GM20431 (cell line): ENCODE measurements at regions not wholly inside any gene's neighbourhood (a gene's known extent, or its start where the extent isn't known, plus 50 kb on each side); places are given as distances from the start of the nearest gene placed in this dataset.
"Not testable (repeated sequence)": the region's sequence is repeated elsewhere in the genome, so short reads cannot be mapped to it uniquely, and the experiment has no call there.

Experiments
- in situ Hi-C: fragments of 300-500 bp; cut with MseI, MboI; formaldehyde crosslinking; loops from one replicate; pipeline ENCODE4 v1.15.0; 2020; ENCODE audit warnings: low sequenced_read_pairs; ENCODE audit not compliant: unreplicated experiment

DNA sequence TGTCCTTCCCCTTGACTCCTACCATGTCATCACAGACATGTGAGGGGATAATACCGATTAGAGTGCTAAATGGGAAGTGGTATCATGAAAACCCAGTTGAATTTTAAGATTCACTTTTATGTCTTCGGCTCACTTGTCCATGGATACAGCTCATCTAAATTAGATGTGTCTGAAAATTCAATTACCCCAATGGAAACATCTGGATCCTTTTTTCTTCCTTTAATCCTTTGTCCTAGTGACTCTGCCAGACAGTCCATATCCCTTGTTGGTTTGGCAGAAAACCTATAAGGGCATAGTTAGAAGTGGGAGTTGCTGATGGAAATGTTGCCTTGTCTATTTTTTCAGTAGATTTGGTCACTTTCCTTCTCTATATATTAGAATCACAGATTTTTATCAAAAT, 271.9 kb downstream of the MTERF1 start:
- in situ Hi-C loops = loop anchor here (25.0 kb wide), 1 partner anchor 521 kb away; no protein-coding TSS in a partner anchor

DNA sequence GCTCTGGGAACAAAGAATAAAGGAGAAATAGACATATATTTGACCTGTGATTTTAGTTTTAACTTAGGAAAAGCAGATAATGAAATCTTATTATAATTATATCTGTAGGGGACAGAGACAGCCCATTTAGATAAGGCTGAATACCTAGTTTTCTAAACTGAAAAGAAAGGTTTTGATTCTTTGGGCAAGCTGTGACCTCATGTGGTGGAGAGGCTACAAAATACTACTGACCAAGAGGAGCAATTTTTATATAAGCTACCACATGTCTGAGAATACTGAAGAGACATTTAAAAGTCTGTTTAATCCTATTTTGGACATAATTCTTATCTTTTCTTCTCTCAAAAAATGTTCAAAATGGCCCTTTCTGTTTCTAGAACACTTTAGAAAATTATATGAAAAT, 271.0 kb downstream of the MTERF1 start:
- in situ Hi-C loops = loop anchor here (25.0 kb wide), 1 partner anchor 522 kb away; no protein-coding TSS in a partner anchor

DNA sequence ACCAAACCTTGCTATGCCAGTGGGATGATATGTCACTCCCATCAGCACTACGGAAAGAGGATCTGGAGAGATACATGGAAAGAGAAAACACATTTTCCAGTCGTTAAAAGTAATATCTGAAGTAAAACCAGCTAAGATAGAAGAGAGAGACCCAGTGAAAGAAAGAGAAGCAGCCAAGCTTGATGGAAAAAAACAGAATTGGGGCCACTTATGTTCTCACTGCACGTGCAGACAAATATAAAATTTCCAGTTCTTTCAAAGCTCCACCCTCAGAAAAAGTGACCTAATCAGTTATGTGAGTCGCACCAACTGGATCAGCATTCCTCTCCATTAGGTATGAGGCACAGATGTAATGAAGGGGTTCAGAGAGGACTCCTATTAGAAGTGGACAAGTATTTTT, 266.1 kb downstream of the MTERF1 start:
- in situ Hi-C loops = loop anchor here (25.0 kb wide), 1 partner anchor 527 kb away; no protein-coding TSS in a partner anchor

DNA sequence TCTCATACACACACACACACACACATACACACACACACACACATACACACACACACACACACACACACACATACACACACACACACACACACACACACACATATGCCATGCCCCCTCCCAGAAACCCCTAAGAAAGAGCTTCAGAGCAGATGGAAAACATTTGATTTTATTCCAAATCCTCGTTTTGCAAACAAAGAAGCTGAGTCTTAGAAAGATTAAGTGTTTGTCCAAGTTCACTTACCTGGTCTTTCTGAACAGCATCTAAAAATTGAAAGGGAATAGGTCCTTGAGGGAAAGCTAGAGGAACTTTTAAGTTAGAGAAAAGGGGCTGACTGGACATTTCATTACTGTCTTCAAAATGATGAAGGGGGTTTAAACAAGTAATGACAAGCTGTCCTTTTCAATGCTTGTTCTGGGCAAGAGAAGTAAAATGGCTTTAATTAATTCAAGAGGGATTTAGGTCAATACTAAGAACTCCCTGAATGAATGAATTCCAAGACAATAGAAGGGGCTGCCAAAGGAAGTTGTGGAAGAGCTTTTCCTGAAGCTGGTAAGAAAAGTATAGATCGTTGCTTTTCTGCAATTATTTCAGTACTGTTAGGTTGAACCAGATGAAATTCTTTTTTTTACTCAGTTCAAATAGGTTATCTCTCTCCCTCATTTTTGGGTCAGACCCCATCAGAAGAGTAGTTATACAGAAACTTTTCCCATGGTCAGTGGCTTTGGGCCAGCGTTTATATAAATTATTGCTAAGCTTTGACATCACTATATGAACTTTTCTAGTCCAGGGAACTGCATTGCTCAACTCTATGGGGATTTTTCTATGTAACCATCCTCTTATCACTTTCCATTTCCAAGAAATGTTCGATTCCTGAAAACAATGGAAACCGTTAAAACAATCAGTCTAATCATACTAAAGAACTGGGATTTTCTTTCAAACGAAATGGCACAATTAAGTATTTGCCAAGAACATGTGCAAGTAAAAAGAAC, 261.4 kb downstream of the MTERF1 start:
- in situ Hi-C loops = loop anchor here (25.0 kb wide), 1 partner anchor 532 kb away; no protein-coding TSS in a partner anchor

DNA sequence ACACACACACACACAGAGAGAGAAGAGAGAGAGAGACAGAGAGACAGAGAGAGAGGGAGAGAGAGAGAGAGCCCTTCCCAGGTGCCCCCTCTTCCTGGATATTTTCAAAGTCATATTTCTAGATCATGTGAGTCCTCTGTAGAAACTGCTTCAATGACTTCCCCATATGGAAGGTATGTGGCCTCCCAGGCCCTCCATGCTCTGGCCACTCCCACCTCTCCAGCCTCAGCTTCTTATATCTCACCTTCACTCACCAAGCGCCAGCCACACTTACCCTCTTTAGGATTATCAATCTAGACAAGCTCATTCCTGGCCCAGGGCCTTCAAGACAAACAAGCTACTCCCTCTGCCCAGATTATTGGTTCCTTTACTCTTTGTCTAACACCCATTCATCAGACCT, 259.7 kb downstream of the MTERF1 start:
- in situ Hi-C loops = loop anchor here (25.0 kb wide), 1 partner anchor 534 kb away; no protein-coding TSS in a partner anchor

DNA sequence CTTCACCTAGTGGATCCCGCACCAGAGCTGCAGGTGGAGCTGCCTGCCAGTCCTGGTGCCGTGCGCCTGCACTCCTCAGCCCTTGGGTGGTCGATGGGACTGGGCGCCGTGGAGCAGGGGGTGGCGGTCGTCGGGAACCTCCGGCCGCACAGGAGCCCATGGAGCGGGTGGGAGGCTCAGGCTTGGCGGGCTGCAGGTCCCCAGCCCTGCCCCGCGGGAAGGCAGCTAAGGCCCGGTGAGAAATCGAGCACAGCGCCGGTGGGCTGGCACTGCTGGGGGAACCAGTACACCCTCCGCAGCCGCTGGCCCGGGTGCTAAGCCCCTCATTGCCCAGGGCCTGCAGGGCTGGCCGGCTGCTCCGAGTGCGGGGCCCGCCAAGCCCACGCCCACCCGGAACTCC, 253.2 kb downstream of the MTERF1 start:
- in situ Hi-C loops = not testable (repeated sequence)

DNA sequence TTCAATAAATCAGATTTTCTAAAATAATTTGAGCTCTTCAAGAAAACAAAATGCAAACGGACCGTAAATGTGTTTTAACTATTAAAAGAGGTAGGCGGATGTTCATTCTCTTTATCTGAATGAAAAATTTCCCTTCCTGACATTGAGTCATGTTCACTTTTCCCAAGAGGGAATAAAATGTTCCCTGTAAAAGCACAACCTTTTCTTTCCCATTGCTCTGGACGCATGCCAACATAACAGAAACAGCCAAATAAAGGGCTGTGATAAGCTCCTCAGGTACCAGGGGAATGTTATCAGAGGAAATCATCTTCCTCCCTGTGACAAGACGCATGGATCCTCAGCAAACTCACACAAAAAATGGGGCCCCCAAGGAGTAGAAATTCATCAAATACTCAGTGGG, 251.8 kb downstream of the MTERF1 start:
- in situ Hi-C loops = no loop called here

DNA sequence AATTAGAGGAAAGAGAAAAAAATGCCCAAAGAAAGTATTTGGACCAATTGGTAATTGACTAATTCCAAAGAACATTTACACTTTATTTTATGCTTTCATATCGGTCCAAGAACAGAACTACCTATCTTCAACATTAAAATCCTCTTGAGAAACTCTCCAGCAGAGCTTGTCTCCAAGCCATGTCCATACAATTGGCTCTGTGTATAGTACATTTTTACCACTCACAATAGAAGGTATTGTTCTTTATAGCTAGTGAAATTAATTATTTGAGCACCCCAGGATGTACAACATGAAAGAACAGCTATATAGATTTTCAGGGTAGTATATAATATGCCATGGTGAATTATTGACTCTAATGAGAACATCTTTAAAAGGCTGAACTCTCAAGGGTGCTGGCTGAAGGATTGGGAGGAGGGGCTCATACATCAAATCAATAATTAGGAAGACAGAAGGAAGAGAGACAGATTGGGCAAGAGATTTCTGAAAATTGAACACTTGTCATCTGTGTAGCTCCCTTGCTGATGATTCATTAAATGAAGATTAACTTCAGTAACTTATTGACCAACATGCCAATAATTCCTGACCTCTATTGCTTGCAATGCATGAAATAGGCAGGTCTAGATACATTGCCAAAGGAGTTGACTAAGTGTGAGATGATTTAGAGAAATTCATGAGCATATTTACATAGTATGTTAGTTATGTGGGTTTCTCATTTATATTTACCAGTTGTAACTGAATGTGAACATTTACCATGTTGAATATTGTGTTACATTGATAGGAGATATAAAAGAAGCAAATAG, 249.7 kb downstream of the MTERF1 start:
- in situ Hi-C loops = no loop called here

DNA sequence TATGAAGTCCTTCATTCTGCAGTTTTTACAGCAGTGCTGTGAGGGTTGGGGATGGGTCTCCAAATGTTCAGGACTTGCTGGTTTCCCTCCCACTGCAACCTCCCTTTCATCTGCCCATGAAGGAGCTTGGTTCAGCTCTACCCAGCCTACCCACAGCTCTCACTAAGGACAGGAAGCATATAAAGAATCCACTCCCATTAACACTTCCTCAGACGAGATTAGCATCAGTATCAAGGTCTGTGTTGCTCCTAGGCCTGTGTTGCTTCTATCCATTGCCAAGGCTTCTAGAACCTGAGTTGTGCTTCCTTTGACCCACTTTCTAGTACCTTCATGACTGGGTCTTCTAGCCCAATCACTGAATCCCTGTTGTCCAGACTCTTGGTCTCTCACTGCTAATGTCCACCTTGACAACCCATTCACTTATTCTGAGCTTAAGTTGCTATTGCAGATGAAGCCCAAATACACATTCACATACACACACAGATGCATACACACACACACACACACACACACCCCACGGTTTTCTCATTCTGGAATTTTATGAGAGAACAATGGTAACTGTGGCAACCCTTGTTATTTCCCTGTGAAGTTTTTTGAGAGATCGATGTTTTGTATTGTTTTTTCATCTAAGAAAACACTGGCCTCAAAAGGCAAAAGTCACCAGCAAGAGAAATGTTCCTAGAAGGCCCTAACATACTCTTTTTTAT, 248.1 kb downstream of the MTERF1 start:
- in situ Hi-C loops = no loop called here

DNA sequence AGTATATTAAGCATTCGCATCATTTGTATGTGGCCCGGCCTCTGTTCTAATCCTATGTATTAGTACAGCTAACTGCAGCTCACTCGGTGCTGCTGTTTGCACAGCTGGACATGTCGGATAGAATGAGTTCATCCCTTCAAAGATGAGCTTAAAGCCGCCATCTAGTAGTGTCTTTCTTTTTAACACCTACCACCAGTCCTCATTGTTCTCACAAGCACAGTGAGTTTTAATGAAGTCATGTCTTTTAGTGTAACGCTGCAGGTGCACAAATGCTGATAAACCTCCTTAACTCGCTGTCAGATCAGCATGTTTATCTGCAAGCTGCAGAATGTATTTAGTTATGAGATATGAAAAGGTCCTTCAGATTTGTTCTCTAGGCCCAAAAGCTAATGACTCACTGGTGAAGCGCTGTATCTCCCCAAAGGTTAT, 247.5 kb downstream of the MTERF1 start:
- in situ Hi-C loops = no loop called here

DNA sequence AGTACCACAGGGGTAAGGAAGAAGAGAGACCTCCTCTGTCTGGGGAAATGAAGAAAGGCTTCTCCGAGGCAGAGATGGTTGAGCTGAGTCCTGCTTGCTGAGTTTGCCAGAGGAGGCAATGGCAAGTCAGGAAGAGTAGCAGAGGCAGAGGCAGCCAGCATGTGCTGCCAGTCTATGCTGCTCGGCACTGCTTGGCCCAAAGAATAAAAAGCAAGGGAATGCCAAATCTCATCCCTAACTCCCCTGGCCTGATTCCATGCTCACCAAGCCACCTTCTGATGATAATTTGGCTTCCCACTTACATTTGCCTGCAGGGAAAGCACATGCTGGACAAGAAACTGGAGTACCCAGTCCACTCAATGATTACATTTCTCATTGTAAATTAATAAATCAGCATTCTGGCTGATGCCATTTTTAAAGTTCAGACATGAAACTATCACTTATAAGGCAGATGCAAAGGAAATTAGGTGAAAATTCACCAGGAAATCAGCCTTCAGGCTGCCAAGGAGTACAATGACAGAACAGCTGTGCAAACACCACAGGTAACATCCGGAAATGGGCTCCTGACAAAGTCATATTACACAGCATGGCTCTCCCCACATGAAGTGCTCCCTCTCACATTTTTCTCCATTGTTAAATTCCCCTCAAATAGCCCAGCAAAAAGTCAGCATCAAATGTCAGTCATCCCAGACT, 245.9 kb downstream of the MTERF1 start:
- in situ Hi-C loops = no loop called here

DNA sequence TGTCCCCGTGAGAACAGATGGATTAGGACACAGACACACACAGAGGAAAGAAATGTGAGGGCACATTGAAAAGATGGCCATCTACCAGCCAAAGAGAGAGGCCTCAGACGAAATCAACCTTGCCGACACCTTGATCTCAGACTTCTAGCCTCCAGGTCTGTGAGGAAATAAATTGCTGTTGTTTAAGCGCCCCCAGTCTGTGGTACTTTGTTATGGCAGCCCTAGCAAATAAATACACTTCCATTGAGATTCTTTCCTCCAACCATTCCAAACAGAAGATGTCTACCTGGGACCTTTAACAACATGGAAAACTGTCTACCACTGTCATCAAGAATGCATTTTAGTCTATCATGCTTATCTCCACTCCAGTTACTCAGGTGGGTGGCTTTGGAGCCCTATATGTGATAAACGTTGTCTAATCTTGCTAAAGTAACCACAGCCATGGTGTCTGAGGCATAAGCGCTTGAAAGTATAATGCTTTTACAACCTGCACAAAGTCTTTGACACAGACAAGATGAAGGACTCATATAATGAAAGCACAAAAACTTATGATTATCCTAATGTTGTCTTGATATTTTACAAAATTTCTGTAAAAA, 244.3 kb downstream of the MTERF1 start:
- in situ Hi-C loops = no loop called here

DNA sequence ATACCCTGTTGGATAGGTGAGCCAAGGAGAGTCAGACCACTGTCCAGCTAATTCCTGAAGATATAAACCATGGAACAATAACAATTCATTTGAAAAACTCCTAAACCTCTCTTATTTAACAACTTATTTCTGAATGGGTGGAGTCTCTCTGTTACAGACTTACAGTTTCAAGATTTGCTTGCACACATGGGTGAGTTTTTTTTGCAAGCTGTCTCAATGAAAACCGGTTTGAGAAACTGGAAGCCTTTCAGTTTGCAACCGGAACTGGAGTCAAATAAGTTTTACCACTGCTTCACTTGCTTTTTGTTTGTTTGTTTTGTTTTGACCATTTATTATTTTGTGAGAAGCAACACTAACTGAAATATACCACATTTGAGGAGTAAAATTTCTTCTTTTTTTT, 243.8 kb downstream of the MTERF1 start:
- in situ Hi-C loops = no loop called here

DNA sequence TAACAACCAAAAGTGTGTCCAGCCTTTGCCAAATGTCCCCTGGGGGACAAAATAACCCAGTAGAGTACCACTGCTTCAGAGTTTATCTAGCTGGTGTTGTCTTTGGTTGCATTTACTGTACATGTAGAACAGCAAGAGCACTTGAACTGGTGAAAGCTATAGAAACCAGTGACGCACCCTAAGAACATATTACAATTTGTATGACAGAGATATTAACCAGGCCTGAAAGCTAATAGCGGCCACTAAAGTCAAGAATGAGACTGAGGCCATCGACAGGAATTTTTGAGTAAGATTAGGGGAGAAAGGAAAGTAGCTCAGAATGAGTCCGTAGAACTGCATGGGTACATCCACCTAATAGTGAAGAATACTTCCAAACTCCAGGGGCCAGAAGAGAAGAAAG, 236.2 kb downstream of the MTERF1 start:
- in situ Hi-C loops = no loop called here

DNA sequence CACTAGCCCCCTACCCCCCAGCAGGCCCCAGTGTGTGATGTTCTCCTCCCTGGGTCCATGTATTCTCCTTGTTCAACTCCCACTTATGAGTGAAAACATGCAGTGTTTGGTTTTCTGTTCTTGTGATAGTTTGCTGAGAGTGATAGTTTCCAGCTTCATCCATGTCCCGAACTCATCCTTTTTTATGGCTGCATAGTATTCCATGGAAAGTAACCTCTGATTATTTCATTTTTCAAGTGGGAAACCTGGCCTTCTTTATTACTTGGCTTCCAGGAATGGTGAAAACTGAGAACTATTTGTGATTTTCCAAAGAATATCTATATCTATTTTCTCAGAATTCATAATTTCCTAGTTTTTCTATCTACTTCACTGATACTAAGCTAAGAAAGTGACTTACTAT, 235.0 kb downstream of the MTERF1 start:
- in situ Hi-C loops = no loop called here

DNA sequence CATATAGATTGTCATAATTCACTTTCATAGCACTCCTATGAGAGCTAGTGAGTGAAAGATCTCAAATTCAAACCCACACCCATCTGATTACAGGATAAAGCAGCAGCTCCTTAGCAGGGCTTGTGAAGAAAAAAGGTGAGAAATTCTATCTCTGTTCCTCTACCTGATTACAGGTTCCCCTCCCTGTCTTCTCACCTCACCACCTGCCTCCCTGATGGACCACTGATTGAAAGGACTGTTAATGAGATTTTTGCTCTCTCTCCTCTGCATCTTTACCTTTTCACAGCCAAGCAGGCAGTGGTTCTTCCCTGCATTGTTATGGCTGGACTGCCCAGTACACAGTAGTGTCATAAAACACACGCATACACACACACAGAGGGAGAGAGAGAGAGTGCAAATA, 228.5 kb downstream of the MTERF1 start:
- in situ Hi-C loops = no loop called here

DNA sequence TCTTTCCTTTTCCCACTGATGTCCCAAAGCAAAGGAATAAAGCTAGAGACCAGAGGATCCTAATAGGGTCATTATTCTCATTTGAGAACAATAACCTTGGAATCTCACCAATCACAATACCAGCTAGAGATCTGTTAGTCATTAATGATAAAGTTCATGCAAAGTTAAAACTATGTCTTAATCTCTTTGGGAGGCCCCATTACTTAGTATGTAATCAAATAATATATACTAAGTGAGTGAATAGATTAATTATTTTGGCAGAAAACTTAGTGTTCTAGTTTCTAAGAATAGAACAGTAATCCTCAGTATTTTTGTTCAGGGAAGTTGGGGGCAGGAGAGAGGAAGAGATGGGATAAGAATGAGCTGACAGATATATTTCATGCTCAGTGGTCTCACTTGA, 227.2 kb downstream of the MTERF1 start:
- in situ Hi-C loops = no loop called here

DNA sequence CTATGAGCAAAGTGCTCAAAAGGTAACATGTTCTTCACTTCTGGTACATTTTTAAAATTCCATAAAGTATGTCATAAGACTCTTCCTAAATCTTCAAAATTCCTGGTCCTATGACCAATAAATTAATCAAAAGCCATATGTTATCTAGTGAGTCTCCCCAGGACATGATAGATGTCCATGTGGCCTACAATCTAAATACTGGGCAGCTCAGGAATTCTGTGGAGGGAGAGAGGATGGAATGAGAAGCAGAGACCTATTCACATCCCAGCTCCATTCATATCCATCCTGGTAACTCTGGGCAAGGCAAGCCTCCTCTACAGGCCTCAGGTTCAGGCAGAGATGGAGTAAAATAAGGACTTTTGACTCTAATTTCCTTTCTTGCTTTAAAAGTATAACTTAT, 224.8 kb downstream of the MTERF1 start:
- in situ Hi-C loops = no loop called here
